Activated T-helper 1 cell treated with anti-CD3 and anti-CD28 coated beads, Interleukin-12 subunit alpha, Interleukin-12 subunit beta, Interleukin-2, Interleukin-4 antibody, amounts not matched to agents 30 ng/mL and 10 ng/mL and 1 ng/mL, durations not matched to agents 14 hours and 24 hours and 36 hours (primary cell): ENCODE measurements at regions not wholly inside any gene's neighbourhood (a gene's known extent, or its start where the extent isn't known, plus 50 kb on each side); places are given as distances from the start of the nearest gene placed in this dataset.

Source experiments
- DNase-seq: peaks from one replicate; pipeline ENCODE4 v3.0.0; 2021; ENCODE audit warnings: low spot score
- H3K27ac Mint-ChIP-seq: one replicate; pipeline ENCODE4 v1.8.0; 2021; ENCODE audit warnings: mild to moderate bottlenecking, mixed read lengths
- H3K27me3 Mint-ChIP-seq: one replicate; pipeline ENCODE4 v1.8.0; 2022; ENCODE audit warnings: mild to moderate bottlenecking, moderate library complexity, mixed read lengths; ENCODE audit not compliant: insufficient read depth
- H3K36me3 Mint-ChIP-seq: one replicate; pipeline ENCODE4 v1.8.0; 2021; ENCODE audit warnings: low read depth, mixed read lengths
- H3K4me1 Mint-ChIP-seq: one replicate; pipeline ENCODE4 v1.8.0; 2021; ENCODE audit warnings: low read depth, mixed read lengths
- H3K4me3 Mint-ChIP-seq: one replicate; pipeline ENCODE4 v1.8.0; 2021; ENCODE audit warnings: mild to moderate bottlenecking, moderate library complexity, mixed read lengths
- H3K9me3 Mint-ChIP-seq: one replicate; pipeline ENCODE4 v1.8.0; 2021; ENCODE audit warnings: mixed read lengths
- intact Hi-C: fragments of 100-400 bp; cut with micrococcal nuclease; formaldehyde crosslinking; loops from one replicate; pipeline ENCODE4 v1.15.1; 2024

- H3K27ac Mint-ChIP-seq: no peak overlapping the region
- peaks cover 5% of the 10 kb centered on the region for H3K9me3 Mint-ChIP-seq
- no peaks in the 10 kb centered on the region for H3K36me3 Mint-ChIP-seq
- H3K4me3 Mint-ChIP-seq: no peak overlapping the region
- intact Hi-C loops: no loop called here
- no peaks in the 10 kb centered on the region for H3K4me1 Mint-ChIP-seq
- no peak for DNase-seq
- peaks cover under 1% of the 10 kb centered on the region for H3K27me3 Mint-ChIP-seq
These were observed 89.5 kb upstream of the VEGFC start for GRCh38 chr4:176882206-176882605.

DNA sequence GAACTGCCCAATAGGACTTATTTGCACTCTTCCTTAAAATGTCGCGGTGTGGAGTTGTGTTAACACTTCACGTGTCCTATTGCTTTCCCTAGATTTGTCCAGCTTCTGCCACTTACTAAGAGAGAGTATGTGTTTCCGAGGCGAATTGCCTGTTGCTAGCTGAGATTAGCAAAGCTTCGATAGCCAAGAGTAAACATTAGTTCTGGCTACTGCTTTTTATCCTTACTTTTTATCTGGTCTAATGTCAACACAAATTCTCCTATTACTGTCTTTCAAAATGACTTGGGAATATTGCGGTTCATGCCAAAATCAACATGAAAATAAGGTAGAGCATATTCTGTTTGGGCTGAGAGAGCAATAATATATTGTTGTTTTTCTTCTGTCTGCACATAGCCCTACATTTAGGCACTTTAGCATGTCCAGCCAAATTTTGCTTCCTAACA is 90.4 kb upstream of the VEGFC start:
- intact Hi-C loops: no loop called here
- peaks cover 5% of the 10 kb centered on the region for H3K9me3 Mint-ChIP-seq
- DNase-seq: no peak
- no peaks in the 10 kb centered on the region for H3K36me3 Mint-ChIP-seq
- H3K4me3 Mint-ChIP-seq: no peak overlapping the region
- H3K27me3 Mint-ChIP-seq: peaks cover 4% of the 10 kb centered on the region
- no peaks in the 10 kb centered on the region for H3K4me1 Mint-ChIP-seq
- no peak overlapping the region for H3K27ac Mint-ChIP-seq

- Mint-ChIP-seq H3K4me1 (no peaks in the 10 kb centered on the region), H3K36me3 (no peaks in the 10 kb centered on the region), H3K27ac (no peak overlapping the region), H3K27me3 (peaks cover 4% of the 10 kb centered on the region), H3K9me3 (peaks cover 5% of the 10 kb centered on the region), H3K4me3 (no peak overlapping the region)
- DNase-seq: no peak
- intact Hi-C loops: no loop called here
These were observed 91.1 kb upstream of the VEGFC start for GRCh38 chr4:176883681-176884418.

- peaks cover 2% of the 10 kb centered on the region for H3K9me3 Mint-ChIP-seq
- H3K27me3 Mint-ChIP-seq: peaks cover 4% of the 10 kb centered on the region
- no peaks in the 10 kb centered on the region for H3K4me1 Mint-ChIP-seq
- no peak overlapping the region for H3K27ac Mint-ChIP-seq
- H3K36me3 Mint-ChIP-seq: no peaks in the 10 kb centered on the region
- no peak overlapping the region for H3K4me3 Mint-ChIP-seq
- intact Hi-C loops: no loop called here
- DNase-seq: no peak
These were observed 92.5 kb upstream of the VEGFC start for GRCh38 chr4:176885224-176885623.

GRCh38 chr4:176886135-176886534 is 93.4 kb upstream of the VEGFC start:
- no peak for DNase-seq
- H3K4me3 Mint-ChIP-seq: no peak overlapping the region
- peaks cover 4% of the 10 kb centered on the region for H3K27me3 Mint-ChIP-seq
- no peaks in the 10 kb centered on the region for H3K36me3 Mint-ChIP-seq
- H3K27ac Mint-ChIP-seq: no peak overlapping the region
- H3K9me3 Mint-ChIP-seq: no peaks in the 10 kb centered on the region
- H3K4me1 Mint-ChIP-seq: no peaks in the 10 kb centered on the region
- intact Hi-C loops: no loop called here

- Mint-ChIP-seq H3K27me3 (peaks cover 4% of the 10 kb centered on the region), H3K36me3 (no peaks in the 10 kb centered on the region), H3K27ac (no peak overlapping the region), H3K4me1 (no peaks in the 10 kb centered on the region), H3K4me3 (no peak overlapping the region), H3K9me3 (no peaks in the 10 kb centered on the region)
- intact Hi-C loops: no loop called here
- DNase-seq: no peak
These were observed 97.1 kb upstream of the VEGFC start for GRCh38 chr4:176889776-176890175.

- intact Hi-C loops: no loop called here
- Mint-ChIP-seq H3K4me1 (no peaks in the 10 kb centered on the region), H3K27ac (no peak overlapping the region), H3K9me3 (no peaks in the 10 kb centered on the region), H3K4me3 (no peak overlapping the region), H3K27me3 (peaks cover 3% of the 10 kb centered on the region), H3K36me3 (no peaks in the 10 kb centered on the region)
- DNase-seq: no peak
These were observed 101.8 kb upstream of the VEGFC start for GRCh38 chr4:176894498-176894897.

- Mint-ChIP-seq H3K36me3 (no peaks in the 10 kb centered on the region), H3K9me3 (no peaks in the 10 kb centered on the region), H3K27me3 (peaks cover 3% of the 10 kb centered on the region), H3K4me1 (no peaks in the 10 kb centered on the region), H3K27ac (no peak overlapping the region), H3K4me3 (no peak overlapping the region)
- intact Hi-C loops: no loop called here
- no peak for DNase-seq
These were observed 103.5 kb upstream of the VEGFC start for GRCh38 chr4:176896211-176896610.

DNA sequence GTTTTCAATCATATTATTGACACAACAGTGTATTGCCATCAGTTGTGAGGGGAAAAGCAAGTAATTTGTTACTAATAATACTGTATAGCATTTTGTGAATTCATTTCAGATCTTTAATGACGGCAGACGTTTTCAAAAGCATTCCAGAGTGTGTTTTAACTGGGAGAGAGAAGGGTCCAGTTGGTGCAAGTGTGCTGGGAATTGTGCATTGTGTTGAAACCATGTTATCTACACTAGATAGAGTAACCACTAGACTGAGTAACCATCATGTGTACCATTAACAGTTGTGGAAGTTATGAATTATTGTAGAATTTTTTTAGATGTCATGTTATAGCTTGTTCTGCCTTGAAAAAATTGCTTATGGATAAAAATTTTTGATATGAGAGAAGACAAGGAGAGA is 104.5 kb upstream of the VEGFC start:
- no peak overlapping the region for H3K4me3 Mint-ChIP-seq
- peaks cover 3% of the 10 kb centered on the region for H3K27me3 Mint-ChIP-seq
- H3K9me3 Mint-ChIP-seq: no peaks in the 10 kb centered on the region
- intact Hi-C loops: no loop called here
- no peak for DNase-seq
- H3K36me3 Mint-ChIP-seq: no peaks in the 10 kb centered on the region
- no peak overlapping the region for H3K27ac Mint-ChIP-seq
- H3K4me1 Mint-ChIP-seq: no peaks in the 10 kb centered on the region

- Mint-ChIP-seq H3K36me3 (no peaks in the 10 kb centered on the region), H3K27me3 (peaks cover 3% of the 10 kb centered on the region), H3K4me1 (peaks cover 13% of the 10 kb centered on the region), H3K9me3 (no peaks in the 10 kb centered on the region), H3K27ac (no peak overlapping the region), H3K4me3 (no peak overlapping the region)
- intact Hi-C loops: no loop called here
- no peak for DNase-seq
These were observed 106.1 kb upstream of the VEGFC start for GRCh38 chr4:176898791-176899190.

- Mint-ChIP-seq H3K9me3 (no peaks in the 10 kb centered on the region), H3K4me3 (no peak overlapping the region), H3K27ac (peak overlapping the region; percentile 29), H3K36me3 (no peaks in the 10 kb centered on the region), H3K4me1 (peaks cover 13% of the 10 kb centered on the region), H3K27me3 (peaks cover 3% of the 10 kb centered on the region)
- no peak for DNase-seq
- intact Hi-C loops: loop anchor here (1.0 to 10.0 kb wide), 4 partner anchors 406 to 581 kb away; partner anchors contain the start of genes AGA and NEIL3
These were observed 110.1 kb upstream of the VEGFC start for GRCh38 chr4:176902710-176903323.

- DNase-seq: no peak
- Mint-ChIP-seq H3K36me3 (no peaks in the 10 kb centered on the region), H3K9me3 (peaks cover 1% of the 10 kb centered on the region), H3K27ac (no peak overlapping the region), H3K4me1 (peaks cover 13% of the 10 kb centered on the region), H3K4me3 (no peak overlapping the region), H3K27me3 (no peaks in the 10 kb centered on the region)
- intact Hi-C loops: loop anchor here (10.0 kb wide), 1 partner anchor 538 kb away; the partner anchor contains the start of gene AGA
These were observed 114.0 kb upstream of the VEGFC start for GRCh38 chr4:176906709-176907108.

GRCh38 chr4:176910646-176911045 is 117.9 kb upstream of the VEGFC start:
- Mint-ChIP-seq H3K4me1 (no peaks in the 10 kb centered on the region), H3K9me3 (peaks cover 17% of the 10 kb centered on the region), H3K4me3 (no peak overlapping the region), H3K27ac (no peak overlapping the region), H3K36me3 (no peaks in the 10 kb centered on the region), H3K27me3 (peaks cover 1% of the 10 kb centered on the region)
- intact Hi-C loops: no loop called here
- DNase-seq: no peak
